Cardiac muscle cell (in vitro differentiated cells and primary cell): ENCODE measurements at regions not wholly inside any gene's neighbourhood (a gene's known extent, or its start where the extent isn't known, plus 50 kb on each side); places are given as distances from the start of the nearest gene placed in this dataset.

Experiments
- DNase-seq, 2 donors: peaks; one replicate each; pipeline versions ENCODE4 v3.0.0 to v3.0.0-alpha.2; 2010 to 2017; ENCODE audit warnings: low read depth in 1 of 2, low spot score in 1 of 2
- H3K27ac ChIP-seq: fragments of 200-600 bp; sonication (generic); 2 replicates; pipeline ENCODE4 v1.5.1; 2016
- H3K27me3 ChIP-seq: fragments of 200-600 bp; sonication (generic); 2 replicates; pipeline ENCODE4 v1.6.0; 2016; ENCODE audit warnings: control low read depth
- H3K36me3 ChIP-seq: fragments of 200-600 bp; sonication (generic); 2 replicates; pipeline ENCODE4 v1.5.1; 2016; ENCODE audit warnings: control low read depth
- H3K4me1 ChIP-seq: fragments of 200-600 bp; sonication (generic); 2 replicates; pipeline ENCODE4 v1.8.1; 2017; ENCODE audit warnings: low read depth, mild to moderate bottlenecking, mixed run types
- H3K4me3 ChIP-seq: fragments of 200-600 bp; sonication (generic); 2 replicates; pipeline ENCODE4 v1.5.1; 2016; ENCODE audit warnings: mild to moderate bottlenecking
- H3K9me3 ChIP-seq: fragments of 200-600 bp; sonication (generic); 2 replicates; pipeline ENCODE4 v1.5.1; 2017; ENCODE audit warnings: low read depth, mild to moderate bottlenecking, control low read depth
- CTCF ChIP-seq: IDR thresholded peaks from 2 replicates; pipeline ENCODE4 v1.5.1; 2012; ENCODE audit warnings: low read depth, mild to moderate bottlenecking, low read length

GRCh38 chr5:4042311-4042710, 446.7 kb downstream of the IRX1 start:
- no peak for TF ChIP-seq CTCF
- H3K9me3 ChIP-seq: no peaks in the 10 kb centered on the region
- no peak overlapping the region for H3K27ac ChIP-seq
- no peaks in the 10 kb centered on the region for H3K4me1 ChIP-seq
- DNase-seq: no peak
- no peaks in the 10 kb centered on the region for H3K36me3 ChIP-seq
- no peak overlapping the region for H3K4me3 ChIP-seq
- no peaks in the 10 kb centered on the region for H3K27me3 ChIP-seq

GRCh38 chr5:4043135-4043534, 447.5 kb downstream of the IRX1 start:
- Histone ChIP-seq H3K36me3 (no peaks in the 10 kb centered on the region), H3K4me1 (no peaks in the 10 kb centered on the region), H3K4me3 (no peak overlapping the region), H3K27me3 (no peaks in the 10 kb centered on the region), H3K27ac (no peak overlapping the region), H3K9me3 (no peaks in the 10 kb centered on the region)
- DNase-seq: no peak
- TF ChIP-seq CTCF: no peak

GRCh38 chr5:4044881-4045280, 449.2 kb downstream of the IRX1 start:
- H3K9me3 ChIP-seq: no peaks in the 10 kb centered on the region
- H3K4me3 ChIP-seq: no peak overlapping the region
- H3K36me3 ChIP-seq: no peaks in the 10 kb centered on the region
- peaks cover 6% of the 10 kb centered on the region for H3K4me1 ChIP-seq
- DNase-seq: no peak
- TF ChIP-seq CTCF: no peak
- H3K27ac ChIP-seq: no peak overlapping the region
- no peaks in the 10 kb centered on the region for H3K27me3 ChIP-seq

GRCh38 chr5:4048398-4048797, 452.8 kb downstream of the IRX1 start:
- Histone ChIP-seq H3K9me3 (no peaks in the 10 kb centered on the region), H3K36me3 (no peaks in the 10 kb centered on the region), H3K27ac (no peak overlapping the region), H3K4me3 (no peak overlapping the region), H3K4me1 (peaks cover 6% of the 10 kb centered on the region), H3K27me3 (no peaks in the 10 kb centered on the region)
- DNase-seq: no peak
- no peak for TF ChIP-seq CTCF

- H3K36me3 ChIP-seq: no peaks in the 10 kb centered on the region
- TF ChIP-seq CTCF: no peak
- H3K4me3 ChIP-seq: no peak overlapping the region
- no peak overlapping the region for H3K27ac ChIP-seq
- no peaks in the 10 kb centered on the region for H3K9me3 ChIP-seq
- no peaks in the 10 kb centered on the region for H3K27me3 ChIP-seq
- H3K4me1 ChIP-seq: peaks cover 6% of the 10 kb centered on the region
- no peak for DNase-seq
Measured at GRCh38 chr5:4050203-4050602, 454.6 kb downstream of the IRX1 start.

GRCh38 chr5:4053136-4053535, 457.5 kb downstream of the IRX1 start:
- no peaks in the 10 kb centered on the region for H3K9me3 ChIP-seq
- H3K27me3 ChIP-seq: no peaks in the 10 kb centered on the region
- no peak overlapping the region for H3K27ac ChIP-seq
- TF ChIP-seq CTCF: no peak
- H3K4me3 ChIP-seq: no peak overlapping the region
- peaks cover 6% of the 10 kb centered on the region for H3K4me1 ChIP-seq
- no peaks in the 10 kb centered on the region for H3K36me3 ChIP-seq
- DNase-seq: no peak
